ENCODE measurements at regions not wholly inside any gene's neighbourhood (a gene's known extent, or its start where the extent isn't known, plus 50 kb on each side); places are given as distances from the start of the nearest gene placed in this dataset.
"Not testable (repeated sequence)": the region's sequence is repeated elsewhere in the genome, so short reads cannot be mapped to it uniquely, and the experiment has no call there.

DNA sequence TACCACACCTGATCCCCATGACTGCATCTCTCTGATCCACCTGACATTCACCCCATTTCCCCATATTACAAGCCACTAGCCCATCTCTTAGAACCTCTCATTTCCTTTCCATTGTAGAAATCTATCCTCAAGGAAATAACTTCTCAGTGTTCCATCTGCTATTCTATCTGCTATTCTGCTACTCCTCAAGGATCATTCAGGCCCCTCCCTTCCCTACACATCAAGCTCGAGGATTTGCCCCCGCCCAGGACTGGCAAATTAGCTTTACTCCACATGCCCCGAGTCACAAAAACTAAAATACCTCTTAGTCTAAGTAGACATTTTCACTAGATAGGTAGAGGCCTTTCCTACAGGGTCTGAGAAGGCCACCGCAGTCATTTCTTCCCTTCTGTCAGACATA, 517.0 kb downstream of the IRS2 start:
- not testable (repeated sequence) for H3K27me3 ChIP-seq (ENCODE audit: control insufficient read depth, insufficient read depth, low read length); H3K4me3 ChIP-seq (ENCODE audit: low read length); H3K4me2 ChIP-seq (ENCODE audit: low read length); H3K36me3 ChIP-seq (ENCODE audit: insufficient read depth, low read length); H3K9me3 ChIP-seq (replicated peaks; ENCODE audit: low read length); H3K9ac ChIP-seq (ENCODE audit: low read depth, low read length)
- H3K4me1 ChIP-seq (ENCODE audit: control insufficient read depth, insufficient read depth, low read length), result peaks cover 42% of the 10 kb centered on the region

DNA sequence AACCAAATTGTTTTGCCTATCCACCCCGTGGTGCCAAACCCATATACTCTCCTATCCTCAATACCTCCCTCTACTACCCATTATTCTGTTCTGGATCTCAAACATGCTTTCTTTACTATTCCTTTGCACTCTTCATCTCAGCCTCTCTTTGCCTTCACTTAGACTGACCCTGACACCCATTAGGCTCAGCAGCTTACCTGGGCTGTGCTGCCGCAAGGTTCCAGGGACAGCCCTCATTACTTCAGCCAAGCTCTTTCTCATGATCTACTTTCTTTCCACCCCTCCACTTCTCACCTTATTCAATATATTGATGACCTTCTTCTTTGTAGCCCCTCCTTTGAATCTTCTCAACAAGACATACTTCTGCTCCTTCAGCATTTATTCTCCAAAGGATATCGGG, 517.9 kb downstream of the IRS2 start:
- Histone ChIP-seq H3K9ac (ENCODE audit: low read depth, low read length) (peak overlapping the region; percentile 10), H3K4me1 (ENCODE audit: control insufficient read depth, insufficient read depth, low read length) (peaks cover 34% of the 10 kb centered on the region), H3K4me3 (ENCODE audit: low read length) (peak overlapping the region; percentile 26)
- not testable (repeated sequence) for H3K9me3 ChIP-seq (replicated peaks; ENCODE audit: low read length); H3K27me3 ChIP-seq (ENCODE audit: control insufficient read depth, insufficient read depth, low read length); H3K36me3 ChIP-seq (ENCODE audit: insufficient read depth, low read length); H3K4me2 ChIP-seq (ENCODE audit: low read length)

DNA sequence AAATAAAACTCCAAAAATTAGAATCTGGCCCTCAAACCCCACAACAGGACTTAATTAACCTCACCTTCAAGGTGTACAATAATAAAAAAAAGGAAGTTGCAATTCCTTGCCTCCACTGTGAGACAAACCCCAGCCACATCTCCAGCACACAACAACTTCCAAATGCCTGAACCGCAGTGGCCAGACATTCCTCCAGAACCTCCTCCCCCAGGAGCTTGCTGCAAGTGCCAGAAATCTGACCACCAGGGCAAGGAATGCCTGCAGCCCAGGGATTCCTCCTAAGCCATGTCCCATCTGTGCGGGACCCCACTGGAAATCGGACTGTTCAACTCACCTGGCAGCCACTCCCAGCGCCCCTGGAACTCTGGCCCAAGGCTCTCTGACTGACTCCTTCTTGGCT, 519.0 kb downstream of the IRS2 start:
- not testable (repeated sequence) for H3K9me3 ChIP-seq (replicated peaks; ENCODE audit: low read length); H3K9ac ChIP-seq (ENCODE audit: low read depth, low read length); H3K27me3 ChIP-seq (ENCODE audit: control insufficient read depth, insufficient read depth, low read length); H3K4me2 ChIP-seq (ENCODE audit: low read length); H3K36me3 ChIP-seq (ENCODE audit: insufficient read depth, low read length)
- H3K4me3 ChIP-seq (ENCODE audit: low read length), result peak overlapping the region; percentile 34
- peaks cover 23% of the 10 kb centered on the region for H3K4me1 ChIP-seq (ENCODE audit: control insufficient read depth, insufficient read depth, low read length)

DNA sequence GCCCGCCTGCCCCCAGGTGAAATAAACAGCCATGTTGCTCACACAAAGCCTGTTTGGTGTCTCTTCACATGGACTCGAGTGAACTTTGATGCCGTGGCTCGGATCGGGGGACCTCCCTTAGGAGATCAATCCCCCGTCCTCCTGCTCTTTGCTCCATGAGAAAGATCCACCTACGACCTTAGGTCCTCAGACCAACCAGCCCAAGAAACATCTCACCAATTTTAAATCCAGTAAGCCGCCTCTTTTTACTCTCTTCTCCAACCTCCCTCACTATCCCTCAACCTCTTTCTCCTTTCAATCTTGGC, 521.0 kb downstream of the IRS2 start:
- not testable (repeated sequence) for H3K9me3 ChIP-seq (replicated peaks; ENCODE audit: low read length); H3K4me1 ChIP-seq (ENCODE audit: control insufficient read depth, insufficient read depth, low read length); H3K36me3 ChIP-seq (ENCODE audit: insufficient read depth, low read length); H3K27me3 ChIP-seq (ENCODE audit: control insufficient read depth, insufficient read depth, low read length); H3K9ac ChIP-seq (ENCODE audit: low read depth, low read length); H3K4me3 ChIP-seq (ENCODE audit: low read length); H3K4me2 ChIP-seq (ENCODE audit: low read length)

DNA sequence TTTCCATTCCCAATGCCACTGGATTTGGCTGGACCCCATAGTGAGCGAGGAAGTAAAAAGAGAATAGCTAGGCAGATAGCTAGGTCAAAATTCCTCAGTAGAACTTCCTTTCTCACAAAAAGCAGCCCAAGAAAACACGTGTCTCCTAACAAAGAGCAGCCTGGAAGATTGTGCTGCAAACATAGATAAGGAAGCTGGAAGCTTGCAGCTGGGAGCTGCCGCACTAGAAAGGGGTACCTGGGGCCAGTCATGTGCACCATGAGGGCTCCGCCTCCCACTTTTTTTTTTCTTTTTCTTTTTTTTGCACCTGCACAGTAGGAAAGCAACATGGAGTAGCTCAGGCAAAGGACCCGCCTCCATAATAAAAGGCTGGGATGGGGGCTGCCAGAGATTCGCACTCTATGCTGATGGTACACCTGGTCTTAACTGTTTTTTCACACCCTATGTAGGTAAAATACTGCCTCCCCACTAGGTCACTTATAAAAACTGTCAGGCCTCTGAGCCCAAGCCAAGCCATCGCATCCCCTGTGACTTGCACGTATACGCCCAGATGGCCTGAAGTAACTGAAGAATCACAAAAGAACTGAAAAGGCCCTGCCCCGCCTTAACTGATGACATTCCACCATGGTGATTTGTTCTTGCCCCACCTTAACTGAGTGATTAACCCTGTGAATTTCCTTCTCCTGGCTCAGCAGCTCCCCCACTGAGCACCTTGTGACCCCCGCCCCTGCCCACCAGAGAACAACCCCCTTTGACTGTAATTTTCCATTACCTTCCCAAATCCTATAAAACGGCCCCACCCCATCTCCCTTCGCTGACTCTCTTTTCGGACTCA, 521.6 kb downstream of the IRS2 start:
- H3K27me3 ChIP-seq (ENCODE audit: control insufficient read depth, insufficient read depth, low read length); H3K9me3 ChIP-seq (replicated peaks; ENCODE audit: low read length); H3K4me3 ChIP-seq (ENCODE audit: low read length); H3K36me3 ChIP-seq (ENCODE audit: insufficient read depth, low read length); H3K4me1 ChIP-seq (ENCODE audit: control insufficient read depth, insufficient read depth, low read length): not testable (repeated sequence)
- Histone ChIP-seq H3K9ac (ENCODE audit: low read depth, low read length) (peak overlapping the region; percentile 43), H3K4me2 (ENCODE audit: low read length) (peak overlapping the region; percentile 27)

DNA sequence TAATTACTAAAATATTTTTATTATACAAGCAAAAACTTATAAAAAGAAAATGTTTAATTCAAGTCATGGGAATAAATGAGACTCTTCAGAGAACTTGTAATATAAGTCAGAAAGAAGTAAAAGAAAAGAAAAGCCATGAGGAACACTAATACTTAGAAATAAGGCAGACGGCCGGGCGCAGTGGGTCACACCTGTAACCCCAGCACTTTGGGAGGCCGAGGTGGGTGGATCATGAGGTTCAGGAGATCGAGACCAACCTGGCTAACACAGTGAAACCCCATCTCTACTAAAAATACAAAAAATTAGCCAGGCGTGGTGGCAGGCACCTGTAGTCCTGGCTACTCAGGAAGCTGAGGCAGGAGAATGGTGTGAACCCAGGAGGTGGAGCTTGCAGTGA, 528.6 kb downstream of the IRS2 start:
- H3K4me1 ChIP-seq (ENCODE audit: control insufficient read depth, insufficient read depth, low read length), result peaks cover 34% of the 10 kb centered on the region
- not testable (repeated sequence) for H3K27me3 ChIP-seq (ENCODE audit: control insufficient read depth, insufficient read depth, low read length); H3K4me3 ChIP-seq (ENCODE audit: low read length); H3K4me2 ChIP-seq (ENCODE audit: low read length); H3K36me3 ChIP-seq (ENCODE audit: insufficient read depth, low read length); H3K9me3 ChIP-seq (replicated peaks; ENCODE audit: low read length)
- H3K9ac ChIP-seq (ENCODE audit: low read depth, low read length), result peak overlapping the region; percentile 72

All from skeletal muscle satellite cell (primary cell).